ENCODE measurements at regions not wholly inside any gene's neighbourhood (a gene's known extent, or its start where the extent isn't known, plus 50 kb on each side); places are given as distances from the start of the nearest gene placed in this dataset.
"Not testable (repeated sequence)": the region's sequence is repeated elsewhere in the genome, so short reads cannot be mapped to it uniquely, and the experiment has no call there.

GRCh38 chr5:165410476-165410875 lies 1905.1 kb downstream of the MAT2B start:
- POLR2A ChIA-PET = no interaction called here

DNA sequence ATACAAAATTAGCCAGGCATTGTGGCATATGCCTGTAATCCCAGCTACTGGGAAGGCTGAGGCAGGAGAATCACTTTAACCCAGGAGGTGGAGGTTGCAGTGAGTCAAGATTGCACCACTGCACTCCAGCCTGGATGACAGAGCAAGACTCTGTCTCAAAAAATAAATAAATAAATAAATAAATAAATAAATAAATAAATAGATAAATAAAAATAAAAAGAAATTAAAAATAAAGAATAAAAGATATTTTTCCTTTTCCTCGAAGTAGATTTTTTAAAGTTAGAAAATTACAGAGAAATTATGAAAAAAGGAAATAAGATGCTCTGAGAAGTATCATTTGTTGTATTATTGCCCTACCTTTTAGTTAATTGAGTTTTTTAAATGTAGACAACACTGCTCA lies 1906.1 kb downstream of the MAT2B start:
- CTCF ChIA-PET (ENCODE audit: unreplicated experiment); H4K20me1 ChIP-seq (ENCODE audit: insufficient read depth, low read length); H3K9me3 ChIP-seq (ENCODE audit: low read length); H3K9me2 ChIP-seq (ENCODE audit: insufficient read depth, low read length); H2AFZ ChIP-seq (ENCODE audit: low read length); intact Hi-C loops (cut with micrococcal nuclease; ENCODE audit: unreplicated experiment); DNase-seq (ENCODE audit: low spot score); H3K27ac ChIP-seq (ENCODE audit: low read depth, low read length, poor library complexity, severe bottlenecking); H3K4me3 ChIP-seq (ENCODE audit: low read depth, low read length, poor library complexity, severe bottlenecking); H3K4me2 ChIP-seq (ENCODE audit: low read length); BruUV-seq (replicated peaks); H3K36me3 ChIP-seq (ENCODE audit: insufficient read depth, low read length); H3K79me2 ChIP-seq (ENCODE audit: insufficient read depth, low read depth, low read length); H3K4me1 ChIP-seq (ENCODE audit: insufficient read depth, low read length, poor library complexity, severe bottlenecking); POLR2A ChIA-PET: not testable (repeated sequence)

More at GRCh38 chr5:165410476-165410875, 1905.1 kb downstream of the MAT2B start:
- Histone ChIP-seq H3K36me3 (ENCODE audit: insufficient read depth, low read length) (no peaks in the 10 kb centered on the region), H4K20me1 (ENCODE audit: insufficient read depth, low read length) (no peaks in the 10 kb centered on the region), H3K27ac (ENCODE audit: low read depth, low read length, poor library complexity, severe bottlenecking) (no peak overlapping the region), H3K79me2 (ENCODE audit: insufficient read depth, low read depth, low read length) (no peaks in the 10 kb centered on the region), H3K9me2 (ENCODE audit: insufficient read depth, low read length) (no peaks in the 10 kb centered on the region), H3K9me3 (ENCODE audit: low read length) (no peaks in the 10 kb centered on the region), H2AFZ (ENCODE audit: low read length) (no peak overlapping the region), H3K4me2 (ENCODE audit: low read length) (no peak overlapping the region), H3K4me3 (ENCODE audit: low read depth, low read length, poor library complexity, severe bottlenecking) (no peak overlapping the region), H3K4me1 (ENCODE audit: insufficient read depth, low read length, poor library complexity, severe bottlenecking) (no peaks in the 10 kb centered on the region)
- intact Hi-C loops (cut with micrococcal nuclease; ENCODE audit: unreplicated experiment) = no loop called here
- BruUV-seq (replicated peaks) = no TSS peak
- no peak for DNase-seq (ENCODE audit: low spot score)
- TF ChIP-seq, protein P1, sequence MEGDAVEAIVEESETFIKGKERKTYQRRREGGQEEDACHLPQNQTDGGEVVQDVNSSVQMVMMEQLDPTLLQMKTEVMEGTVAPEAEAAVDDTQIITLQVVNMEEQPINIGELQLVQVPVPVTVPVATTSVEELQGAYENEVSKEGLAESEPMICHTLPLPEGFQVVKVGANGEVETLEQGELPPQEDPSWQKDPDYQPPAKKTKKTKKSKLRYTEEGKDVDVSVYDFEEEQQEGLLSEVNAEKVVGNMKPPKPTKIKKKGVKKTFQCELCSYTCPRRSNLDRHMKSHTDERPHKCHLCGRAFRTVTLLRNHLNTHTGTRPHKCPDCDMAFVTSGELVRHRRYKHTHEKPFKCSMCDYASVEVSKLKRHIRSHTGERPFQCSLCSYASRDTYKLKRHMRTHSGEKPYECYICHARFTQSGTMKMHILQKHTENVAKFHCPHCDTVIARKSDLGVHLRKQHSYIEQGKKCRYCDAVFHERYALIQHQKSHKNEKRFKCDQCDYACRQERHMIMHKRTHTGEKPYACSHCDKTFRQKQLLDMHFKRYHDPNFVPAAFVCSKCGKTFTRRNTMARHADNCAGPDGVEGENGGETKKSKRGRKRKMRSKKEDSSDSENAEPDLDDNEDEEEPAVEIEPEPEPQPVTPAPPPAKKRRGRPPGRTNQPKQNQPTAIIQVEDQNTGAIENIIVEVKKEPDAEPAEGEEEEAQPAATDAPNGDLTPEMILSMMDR (conservative IDR thresholded peaks at IDR 0.05; ENCODE audit: low read length) = no peak
- no peak for TF ChIP-seq EZH2phosphoT487 (IDR thresholded peaks at IDR 0.05; ENCODE audit: borderline replicate concordance, low read depth, low read length)
- CTCF ChIA-PET (ENCODE audit: unreplicated experiment) = no interaction called here

- Histone ChIP-seq H3K4me1 (ENCODE audit: insufficient read depth, low read length, poor library complexity, severe bottlenecking) (no peaks in the 10 kb centered on the region), H4K20me1 (ENCODE audit: insufficient read depth, low read length) (no peaks in the 10 kb centered on the region), H3K9me2 (ENCODE audit: insufficient read depth, low read length) (no peaks in the 10 kb centered on the region), H3K36me3 (ENCODE audit: insufficient read depth, low read length) (no peaks in the 10 kb centered on the region), H3K27ac (ENCODE audit: low read depth, low read length, poor library complexity, severe bottlenecking) (no peak overlapping the region), H3K79me2 (ENCODE audit: insufficient read depth, low read depth, low read length) (no peaks in the 10 kb centered on the region), H3K4me2 (ENCODE audit: low read length) (no peak overlapping the region), H3K4me3 (ENCODE audit: low read depth, low read length, poor library complexity, severe bottlenecking) (no peak overlapping the region), H2AFZ (ENCODE audit: low read length) (no peak overlapping the region), H3K9me3 (ENCODE audit: low read length) (no peaks in the 10 kb centered on the region)
- TF ChIP-seq, protein P1 (conservative IDR thresholded peaks at IDR 0.05; ENCODE audit: low read length) = no peak
- POLR2A ChIA-PET = interaction anchor here (0.6 kb wide), 1 partner anchor 11 kb away, joined by 3 read pairs; no protein-coding TSS in a partner anchor
- BruUV-seq (replicated peaks) = no TSS peak
- CTCF ChIA-PET (ENCODE audit: unreplicated experiment) = no interaction called here
- intact Hi-C loops (cut with micrococcal nuclease; ENCODE audit: unreplicated experiment) = no loop called here
- DNase-seq (ENCODE audit: low spot score) = no peak
These were observed 1915.1 kb downstream of the MAT2B start for GRCh38 chr5:165420493-165420892.
